Right lung (tissue), 2 donors: ENCODE measurements at regions not wholly inside any gene's neighbourhood (a gene's known extent, or its start where the extent isn't known, plus 50 kb on each side); places are given as distances from the start of the nearest gene placed in this dataset.
"Not testable (repeated sequence)": the region's sequence is repeated elsewhere in the genome, so short reads cannot be mapped to it uniquely, and the experiment has no call there.

Source experiments
- DNase-seq, 2 donors: peaks; one replicate each; pipeline ENCODE4 v3.0.0-alpha.2; 2013

DNA sequence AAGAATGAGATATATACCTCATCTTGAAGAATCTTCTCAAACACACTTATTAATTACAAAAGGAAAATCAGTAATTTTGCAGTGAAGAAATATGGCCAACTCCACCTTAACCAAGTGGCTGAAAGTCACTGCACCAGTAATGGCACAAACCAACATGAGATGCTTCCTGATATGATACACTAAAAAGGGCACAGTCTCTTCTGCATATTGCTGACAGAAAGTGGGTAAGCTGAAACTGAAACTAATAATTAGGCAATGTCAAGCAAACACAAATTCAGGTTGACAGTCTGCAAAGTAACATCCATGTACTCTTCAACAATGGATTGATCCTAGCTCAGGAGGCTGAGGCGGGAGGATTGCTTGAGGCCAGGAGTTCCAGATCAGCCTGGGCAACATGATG is 56.1 kb downstream of the ZNF22 start:
- DNase-seq, result not testable (repeated sequence)

DNA sequence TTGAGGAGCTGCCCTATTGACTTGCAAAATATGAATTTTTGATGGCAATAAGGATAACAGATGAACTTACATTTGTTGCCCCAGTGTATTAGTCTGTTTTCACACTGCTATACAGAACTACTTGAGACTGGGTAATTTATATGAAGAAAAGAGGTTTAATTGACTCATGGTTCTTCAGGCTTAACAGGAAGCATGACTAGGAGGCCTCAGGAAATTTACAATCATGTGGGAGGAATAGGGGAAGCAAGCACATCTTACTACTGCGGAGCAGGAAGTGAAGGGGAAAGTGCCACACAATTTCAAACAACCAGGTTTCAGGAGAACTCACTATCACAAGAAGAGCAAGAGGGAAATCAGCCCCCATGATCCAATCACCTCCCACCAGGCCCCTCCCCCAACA is 57.9 kb downstream of the ZNF22 start:
- no peak for DNase-seq

DNA sequence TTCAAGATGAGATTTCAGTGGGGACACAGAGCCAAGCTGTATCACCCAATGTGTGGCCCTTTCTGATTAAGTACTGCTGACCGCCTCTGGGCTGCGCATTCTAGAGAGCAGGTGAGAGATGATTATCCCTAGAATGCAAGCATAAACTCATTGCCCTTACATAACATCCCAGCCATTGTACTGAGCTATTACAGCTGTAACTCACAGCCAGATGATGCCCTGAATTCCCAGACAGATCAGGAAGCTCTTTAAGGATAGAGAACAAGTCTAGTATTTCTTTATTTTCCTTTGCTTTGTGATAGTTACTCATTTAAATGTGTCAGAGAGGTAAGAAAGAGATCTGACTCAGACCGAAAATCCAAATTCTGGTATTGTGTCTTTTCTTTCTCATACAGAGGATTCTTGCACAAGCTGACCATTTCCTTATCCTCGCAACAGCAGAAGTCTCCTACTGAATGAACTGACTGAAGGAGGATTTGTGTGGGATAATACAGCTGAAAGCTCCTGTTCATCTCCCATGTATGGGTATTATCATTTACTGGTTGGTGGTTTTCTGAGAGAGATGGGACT is 58.4 kb downstream of the ZNF22 start:
- DNase-seq, result no peak

- no peak for DNase-seq
These were observed 58.9 kb downstream of the ZNF22 start for GRCh38 chr10:45059632-45060031.

- DNase-seq, result no peak
These were observed 61.3 kb downstream of the ZNF22 start for GRCh38 chr10:45061982-45062381.

GRCh38 chr10:45063591-45064231 is 63.0 kb downstream of the ZNF22 start:
- no peak for DNase-seq

- no peak for DNase-seq
These were observed 64.3 kb downstream of the ZNF22 start for GRCh38 chr10:45064998-45065397.

DNA sequence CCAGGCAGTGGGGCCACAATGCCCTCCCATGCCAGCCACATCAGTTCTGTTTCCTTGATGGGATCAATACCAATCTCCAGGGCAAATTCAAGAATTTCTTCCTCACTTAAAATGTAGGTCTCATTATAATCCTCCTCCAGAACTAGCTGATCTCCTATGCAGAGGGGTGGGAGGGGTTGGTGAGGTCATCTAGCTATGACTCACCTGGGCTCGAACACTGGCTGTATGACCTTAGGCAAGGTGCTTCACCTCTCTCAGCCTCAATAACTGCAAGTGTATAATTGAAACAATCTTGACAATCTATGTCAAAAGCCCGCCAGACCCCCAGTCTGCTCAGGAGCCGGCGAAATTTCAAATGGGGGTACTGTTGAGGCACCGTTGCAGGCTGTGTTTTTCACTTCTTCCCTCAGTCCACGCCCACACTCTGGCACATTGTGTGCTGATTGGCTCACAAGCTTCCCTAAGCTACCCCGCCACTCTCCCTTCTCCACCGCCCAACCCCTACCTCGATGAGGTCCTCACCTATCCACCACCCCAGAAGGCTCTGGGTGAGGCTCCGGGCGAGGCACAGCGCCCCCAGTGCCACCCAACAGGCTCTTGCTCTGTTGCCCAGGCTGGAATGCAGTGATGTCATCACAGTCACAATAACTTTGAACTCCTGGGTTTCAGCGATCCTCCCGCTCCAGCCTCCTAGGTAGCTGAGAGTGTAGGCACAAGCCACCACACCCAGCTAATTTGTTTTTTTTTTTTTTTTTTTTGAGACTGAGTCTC is 70.5 kb downstream of the ZNF22 start:
- DNase-seq, result no peak

GRCh38 chr10:45075216-45075615 is 74.5 kb downstream of the ZNF22 start:
- DNase-seq, result no peak

DNA sequence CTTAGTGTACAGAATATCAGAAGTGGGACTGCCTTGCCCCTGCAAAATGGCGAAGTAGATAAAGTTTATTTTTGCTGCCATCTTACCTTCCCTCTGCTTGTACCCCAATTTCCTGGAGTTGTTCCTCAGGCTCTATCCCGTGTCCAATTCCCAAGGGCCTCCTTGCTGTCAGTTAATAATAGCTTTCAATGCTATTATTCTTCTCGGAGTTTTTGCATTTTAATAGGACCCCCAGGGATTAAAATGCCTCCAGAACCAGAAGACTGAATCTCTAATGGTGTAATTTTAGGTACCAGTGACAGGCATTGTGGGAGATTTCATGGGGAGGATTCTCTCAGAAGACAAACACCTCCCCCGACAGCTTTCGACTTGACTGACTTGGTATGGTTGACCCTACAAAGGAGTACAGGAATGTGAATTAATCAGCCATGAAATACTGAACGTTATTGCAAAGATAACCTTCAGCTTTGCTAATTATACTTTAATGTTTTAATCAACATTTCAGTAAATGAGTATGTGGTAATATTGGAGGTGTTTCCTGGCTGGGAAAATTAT is 75.2 kb downstream of the ZNF22 start:
- DNase-seq, result no peak

DNA sequence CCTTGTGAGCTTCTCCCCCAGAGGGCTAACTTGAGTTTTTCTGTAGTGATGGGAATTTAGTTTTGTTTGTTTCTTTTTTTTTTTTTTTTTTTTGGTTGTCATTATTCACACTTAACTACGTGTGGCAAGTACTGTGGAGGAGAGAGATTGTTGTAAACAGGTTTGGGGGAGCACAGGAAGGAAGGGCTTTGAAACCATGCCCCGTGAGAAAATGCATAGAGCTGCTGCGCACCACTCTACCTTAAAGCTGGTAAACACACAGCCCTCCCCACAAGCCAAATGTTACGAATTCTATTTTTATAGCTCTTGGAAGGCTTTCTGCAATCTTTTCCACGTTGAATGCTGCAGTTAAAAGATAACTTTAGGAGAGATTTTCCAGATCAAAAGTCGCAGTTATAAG is 76.2 kb downstream of the ZNF22 start:
- no peak for DNase-seq

- DNase-seq, result no peak
These were observed 79.6 kb downstream of the ZNF22 start for GRCh38 chr10:45080331-45080730.

DNA sequence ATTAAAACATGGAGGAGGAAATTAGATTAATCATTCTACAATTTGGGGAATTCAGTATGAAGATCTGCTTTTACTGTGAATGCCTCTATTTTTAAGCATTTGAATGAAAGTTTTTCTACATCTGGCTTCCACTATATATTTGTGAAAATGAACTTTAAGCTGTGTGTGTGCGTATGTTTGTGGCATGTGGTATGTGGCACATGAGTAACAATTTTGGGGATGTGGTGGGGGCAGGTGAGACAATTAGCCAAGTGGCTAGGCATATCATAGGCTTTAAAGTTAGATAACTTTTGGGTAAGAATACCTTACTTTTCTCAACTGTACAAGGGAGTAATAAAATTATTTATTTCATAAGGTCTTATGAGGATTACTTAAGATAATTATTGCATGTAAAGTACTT is 81.5 kb downstream of the ZNF22 start:
- DNase-seq, result no peak

DNA sequence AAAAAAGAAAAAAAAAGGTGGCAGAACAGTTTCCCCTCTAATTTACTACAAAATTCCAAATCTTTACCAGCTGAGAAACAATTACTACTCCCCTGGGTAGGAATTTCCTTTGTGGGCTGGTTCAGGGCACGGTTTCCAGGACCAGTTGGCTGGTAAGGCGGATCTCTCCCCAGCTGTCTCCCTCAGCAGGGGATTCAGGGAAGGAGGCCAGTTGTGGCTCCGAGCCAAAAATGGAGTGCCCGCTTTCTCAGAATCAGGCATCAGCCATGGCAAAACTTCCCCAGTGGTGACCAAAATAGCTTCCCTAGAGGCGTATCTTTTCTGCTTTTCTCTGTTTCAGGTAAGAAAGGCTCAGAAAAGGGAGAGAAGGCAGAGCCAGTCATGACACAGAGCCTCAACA is 91.2 kb downstream of the ZNF22 start:
- DNase-seq, result no peak

DNA sequence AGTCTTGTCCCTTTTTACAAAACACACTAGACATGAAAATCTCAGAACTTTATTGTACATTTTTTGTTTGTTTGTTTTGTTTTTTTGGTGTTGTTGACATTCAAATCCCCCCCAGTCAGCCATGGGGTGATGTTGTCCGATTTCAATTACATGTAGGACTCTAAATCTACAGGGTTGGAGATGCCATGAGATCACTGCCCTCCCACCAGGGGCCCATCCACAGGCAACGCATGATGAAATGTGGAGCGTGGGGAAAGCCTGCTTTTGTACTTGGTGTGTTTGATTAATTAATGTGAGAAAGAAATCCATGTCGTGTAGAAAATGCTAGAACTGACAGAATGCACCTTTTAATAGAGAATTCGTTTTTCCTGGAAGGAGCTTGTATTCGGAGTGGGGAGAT is 93.2 kb downstream of the ZNF22 start:
- DNase-seq, result no peak

GRCh38 chr10:45095286-45095685 is 94.6 kb downstream of the ZNF22 start:
- DNase-seq, result no peak

DNA sequence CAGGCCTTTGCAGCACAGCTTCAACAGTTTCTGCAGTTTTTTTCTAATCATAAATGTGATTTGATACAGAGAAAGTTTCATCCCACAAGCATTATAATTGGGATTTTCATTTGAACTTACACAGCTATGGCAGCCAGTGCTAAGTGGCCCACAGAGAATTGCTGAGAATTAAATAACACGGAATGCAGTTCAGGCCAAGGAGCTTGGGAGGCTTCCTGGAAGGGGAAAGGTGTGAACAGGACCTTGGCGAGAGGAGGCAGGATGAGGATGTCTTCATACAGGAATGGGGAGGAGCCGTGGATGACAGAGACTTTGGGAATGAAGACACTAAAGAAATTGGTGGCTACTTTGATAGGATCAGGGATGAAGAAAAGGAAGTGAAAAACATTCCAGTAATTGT is 95.3 kb downstream of the ZNF22 start:
- no peak for DNase-seq

DNA sequence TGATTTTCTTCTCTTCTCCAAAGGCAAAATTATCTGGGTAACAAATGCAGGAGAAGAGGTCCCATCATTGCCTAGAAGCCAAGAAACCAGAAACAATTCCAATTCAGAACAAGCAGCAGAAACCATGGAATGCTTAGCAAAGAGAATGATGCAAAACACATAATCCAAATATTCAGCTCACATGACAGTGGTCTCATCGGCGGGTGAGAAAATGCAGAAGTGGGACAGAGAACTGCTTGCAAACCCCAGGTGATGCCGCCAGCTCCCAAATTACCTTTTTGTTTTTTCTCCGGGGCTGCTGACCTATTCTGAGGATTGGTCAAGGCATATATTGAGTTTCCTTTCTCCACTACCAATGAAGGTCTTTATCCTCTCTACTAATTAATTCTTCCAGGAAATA is 99.7 kb downstream of the ZNF22 start:
- no peak for DNase-seq

DNA sequence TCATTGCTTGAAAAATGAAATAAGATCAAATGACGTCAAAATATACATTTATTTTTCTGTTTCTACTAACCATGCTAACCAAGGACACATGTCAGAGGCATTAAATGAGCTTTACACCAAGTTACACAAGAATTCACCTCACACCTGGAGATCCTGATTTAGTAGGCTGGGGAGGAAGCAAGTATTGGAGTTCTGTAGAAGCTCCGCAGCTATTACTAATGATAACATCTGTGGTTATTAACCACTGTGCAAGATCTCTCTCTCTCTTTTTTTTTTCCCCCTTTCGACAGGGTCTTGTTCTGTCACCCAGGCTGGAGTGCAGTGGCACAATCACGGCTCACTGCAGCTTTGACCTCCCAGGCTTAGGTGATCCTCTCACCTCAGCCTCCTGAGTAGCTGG is 104.0 kb downstream of the ZNF22 start:
- DNase-seq, result no peak

- DNase-seq, result not testable (repeated sequence)
These were observed 104.6 kb downstream of the ZNF22 start for GRCh38 chr10:45105309-45105708.

DNA sequence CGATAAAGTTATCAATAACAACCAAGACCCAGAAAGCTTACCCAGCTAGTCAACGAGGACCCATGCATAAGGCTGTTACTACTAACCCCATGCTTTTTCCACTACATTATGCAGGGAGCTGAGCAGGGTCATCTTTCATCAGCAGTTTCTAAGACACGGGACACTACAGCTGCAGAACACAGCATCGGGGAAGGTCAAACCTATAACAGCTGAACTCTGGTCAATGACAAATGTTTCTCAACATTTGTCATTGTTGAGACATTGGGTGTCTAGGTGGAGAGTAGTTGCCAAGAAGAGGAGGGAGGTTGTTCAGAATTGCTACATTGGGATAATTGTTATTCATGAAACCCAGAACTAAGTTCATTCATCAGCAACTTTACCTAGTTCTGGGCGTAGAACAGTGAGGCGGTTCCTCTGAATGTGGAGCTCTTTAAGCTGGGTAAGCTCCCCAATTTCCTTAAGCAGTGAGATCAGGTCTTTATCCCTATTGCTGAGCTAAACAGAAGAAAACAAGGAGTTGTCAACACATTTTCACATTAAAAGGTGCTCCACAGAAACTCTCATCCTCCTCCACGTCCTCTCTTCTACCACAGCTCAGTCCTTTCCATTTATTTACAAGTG is 105.6 kb downstream of the ZNF22 start:
- DNase-seq, result no peak

GRCh38 chr10:45111509-45111908 is 110.8 kb downstream of the ZNF22 start:
- no peak for DNase-seq

GRCh38 chr10:45117940-45118339 is 117.2 kb downstream of the ZNF22 start:
- not testable (repeated sequence) for DNase-seq
